GM10266 (cell line): ENCODE measurements at regions not wholly inside any gene's neighbourhood (a gene's known extent, or its start where the extent isn't known, plus 50 kb on each side); places are given as distances from the start of the nearest gene placed in this dataset.
"Not testable (repeated sequence)": the region's sequence is repeated elsewhere in the genome, so short reads cannot be mapped to it uniquely, and the experiment has no call there.

Experiments used
- DNase-seq: peaks from one replicate; pipeline ENCODE4 v3.0.0; 2012; ENCODE audit errors: extremely low spot score
- TF ChIP-seq, protein P1 (sequence below): IDR thresholded peaks from 2 replicates; pipeline ENCODE4 v1.5.1; 2012; ENCODE audit warnings: mild to moderate bottlenecking, low read depth; ENCODE audit not compliant: control insufficient read depth, insufficient read depth; ENCODE audit errors: missing control alignments

DNA sequence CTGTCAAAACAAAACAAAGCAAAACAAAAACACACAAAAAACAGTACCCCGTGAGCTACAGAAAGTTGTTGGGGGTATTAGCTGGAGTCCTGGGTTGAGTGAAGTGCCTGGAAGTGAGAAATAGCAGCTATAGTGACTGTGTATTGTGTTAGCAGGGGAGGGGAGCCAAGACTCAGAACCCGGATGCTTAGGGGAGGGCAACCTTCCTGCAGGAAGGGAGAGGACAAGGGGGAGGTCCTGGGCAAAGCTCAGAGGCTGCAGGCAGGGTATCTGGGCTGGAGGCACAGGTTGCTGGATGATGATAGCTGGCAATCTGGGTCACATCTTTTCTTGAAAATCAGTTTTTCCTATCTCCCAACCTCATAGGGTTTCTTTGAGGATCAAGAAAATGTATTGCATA, 75.8 kb upstream of the PARD3 start:
- DNase-seq: no peak

DNA sequence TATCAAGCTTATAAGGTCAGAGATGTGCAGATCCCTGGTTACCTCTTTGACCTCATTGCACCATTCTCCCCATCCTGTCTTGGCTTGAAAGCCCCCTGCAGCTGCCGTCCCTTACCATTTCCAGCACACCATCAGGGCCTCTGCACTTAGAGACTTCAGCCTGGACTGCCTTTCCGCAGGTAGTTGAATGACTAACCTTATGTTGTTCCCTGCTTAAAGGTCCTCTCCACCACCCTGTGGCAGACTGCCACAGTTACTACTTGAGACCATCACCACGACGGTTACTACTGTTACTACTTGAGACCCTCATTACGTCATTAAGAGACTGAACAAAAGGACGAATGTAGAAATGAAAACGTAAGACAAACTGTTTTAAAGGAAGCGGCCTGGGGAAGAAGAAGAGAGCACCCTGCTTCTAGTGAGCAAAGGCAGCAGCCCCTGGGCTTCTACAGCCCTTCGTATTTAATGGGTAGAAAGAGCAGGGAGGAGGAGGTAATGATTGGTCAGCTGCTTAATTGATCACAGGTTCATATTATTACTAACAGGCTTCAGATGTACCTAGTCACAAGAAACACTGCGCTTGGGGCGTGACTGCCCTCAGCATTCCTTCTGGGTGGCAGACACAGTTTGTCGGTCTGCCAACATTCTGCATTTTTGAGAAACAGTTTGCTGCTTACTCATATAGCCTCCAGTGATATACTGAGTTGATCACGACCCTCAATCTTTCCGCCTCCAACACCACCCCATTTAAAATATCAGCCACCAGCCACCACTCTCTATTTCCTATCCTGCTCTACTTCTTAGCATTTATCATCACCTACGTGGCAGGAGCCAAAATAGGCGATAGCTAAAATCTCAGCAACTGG, 74.1 kb upstream of the PARD3 start:
- DNase-seq: no peak
- TF ChIP-seq, protein P1, sequence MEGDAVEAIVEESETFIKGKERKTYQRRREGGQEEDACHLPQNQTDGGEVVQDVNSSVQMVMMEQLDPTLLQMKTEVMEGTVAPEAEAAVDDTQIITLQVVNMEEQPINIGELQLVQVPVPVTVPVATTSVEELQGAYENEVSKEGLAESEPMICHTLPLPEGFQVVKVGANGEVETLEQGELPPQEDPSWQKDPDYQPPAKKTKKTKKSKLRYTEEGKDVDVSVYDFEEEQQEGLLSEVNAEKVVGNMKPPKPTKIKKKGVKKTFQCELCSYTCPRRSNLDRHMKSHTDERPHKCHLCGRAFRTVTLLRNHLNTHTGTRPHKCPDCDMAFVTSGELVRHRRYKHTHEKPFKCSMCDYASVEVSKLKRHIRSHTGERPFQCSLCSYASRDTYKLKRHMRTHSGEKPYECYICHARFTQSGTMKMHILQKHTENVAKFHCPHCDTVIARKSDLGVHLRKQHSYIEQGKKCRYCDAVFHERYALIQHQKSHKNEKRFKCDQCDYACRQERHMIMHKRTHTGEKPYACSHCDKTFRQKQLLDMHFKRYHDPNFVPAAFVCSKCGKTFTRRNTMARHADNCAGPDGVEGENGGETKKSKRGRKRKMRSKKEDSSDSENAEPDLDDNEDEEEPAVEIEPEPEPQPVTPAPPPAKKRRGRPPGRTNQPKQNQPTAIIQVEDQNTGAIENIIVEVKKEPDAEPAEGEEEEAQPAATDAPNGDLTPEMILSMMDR: no peak

More for the DNA sequence above, 75.8 kb upstream of the PARD3 start:
- TF ChIP-seq, protein P1: no peak

DNA sequence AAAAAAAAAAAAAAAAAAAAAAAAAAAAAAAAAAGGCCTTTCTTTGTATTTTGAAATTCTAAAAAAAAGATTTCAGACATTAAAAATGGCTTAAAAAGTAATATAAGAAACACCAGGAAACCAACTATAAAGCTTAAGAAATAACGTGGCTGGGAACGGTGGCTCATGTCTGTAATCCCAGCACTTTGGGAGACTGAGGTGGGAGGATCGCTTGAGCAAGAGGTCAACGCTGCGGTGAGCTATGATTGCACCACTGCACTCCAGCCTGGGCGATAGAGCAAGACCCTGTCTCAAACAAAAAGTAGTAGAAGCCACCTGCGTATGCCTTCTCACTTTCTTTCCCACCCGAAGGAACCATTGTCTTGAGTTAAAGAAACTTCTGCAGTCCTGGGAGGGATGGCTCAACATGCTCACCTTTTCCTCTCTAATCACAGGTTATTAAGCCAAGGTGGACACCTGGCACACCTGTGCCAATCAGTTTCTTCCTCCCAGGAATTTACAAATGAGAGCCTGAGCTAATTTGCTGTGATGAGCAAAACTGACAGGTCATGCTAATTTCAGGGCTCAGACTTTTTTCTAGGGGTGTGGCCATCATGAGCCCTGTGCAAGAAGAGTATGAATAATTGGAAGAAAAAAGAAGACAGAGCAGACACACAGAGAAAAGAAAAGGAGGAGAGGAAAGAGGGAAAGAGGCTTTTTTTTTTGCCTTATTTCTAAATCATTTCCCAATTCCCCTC, 72.0 kb upstream of the PARD3 start:
- no peak for DNase-seq

DNA sequence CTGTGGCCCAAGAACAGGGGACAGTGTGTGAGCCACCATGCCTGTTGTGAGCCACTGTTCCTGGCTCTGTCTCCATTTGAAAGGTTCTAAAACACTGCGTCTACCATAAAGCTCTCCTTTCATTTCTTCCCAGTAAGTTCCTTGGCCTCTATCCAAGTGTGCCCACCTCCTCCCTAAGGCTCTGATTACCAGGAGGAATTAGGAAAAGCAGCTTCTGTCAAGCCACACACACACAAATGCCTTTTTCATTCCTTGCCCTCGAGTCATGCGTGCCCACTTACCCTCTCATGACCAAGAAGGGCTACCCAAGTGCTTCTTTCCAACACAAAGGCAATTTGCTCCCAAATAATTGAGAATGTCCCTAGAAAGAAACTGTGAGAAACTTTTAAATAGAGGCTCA, 70.8 kb upstream of the PARD3 start:
- no peak for DNase-seq
- TF ChIP-seq, protein P1: no peak

More for the DNA sequence above, 72.0 kb upstream of the PARD3 start:
- TF ChIP-seq, protein P1: no peak

DNA sequence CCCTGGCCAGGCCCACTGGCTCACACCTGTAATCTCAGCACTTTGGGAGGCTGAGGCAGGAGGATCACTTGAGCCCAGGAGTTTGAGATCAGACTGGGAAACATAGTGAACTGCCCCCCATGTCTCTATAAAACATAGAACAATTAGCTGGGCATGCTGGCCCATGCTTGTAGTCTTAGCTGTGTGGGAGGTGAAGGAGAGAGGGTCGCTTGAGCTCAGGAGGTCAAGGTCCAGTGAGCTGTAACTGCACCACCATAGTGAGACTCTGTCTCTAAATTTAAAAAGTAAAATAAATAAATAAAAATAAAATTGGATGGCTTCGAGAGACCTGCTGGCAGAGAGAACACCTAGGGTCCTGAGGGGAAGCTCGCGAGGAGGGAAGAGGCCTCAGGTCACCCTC, 69.9 kb upstream of the PARD3 start:
- TF ChIP-seq, protein P1: no peak
- DNase-seq: no peak

DNA sequence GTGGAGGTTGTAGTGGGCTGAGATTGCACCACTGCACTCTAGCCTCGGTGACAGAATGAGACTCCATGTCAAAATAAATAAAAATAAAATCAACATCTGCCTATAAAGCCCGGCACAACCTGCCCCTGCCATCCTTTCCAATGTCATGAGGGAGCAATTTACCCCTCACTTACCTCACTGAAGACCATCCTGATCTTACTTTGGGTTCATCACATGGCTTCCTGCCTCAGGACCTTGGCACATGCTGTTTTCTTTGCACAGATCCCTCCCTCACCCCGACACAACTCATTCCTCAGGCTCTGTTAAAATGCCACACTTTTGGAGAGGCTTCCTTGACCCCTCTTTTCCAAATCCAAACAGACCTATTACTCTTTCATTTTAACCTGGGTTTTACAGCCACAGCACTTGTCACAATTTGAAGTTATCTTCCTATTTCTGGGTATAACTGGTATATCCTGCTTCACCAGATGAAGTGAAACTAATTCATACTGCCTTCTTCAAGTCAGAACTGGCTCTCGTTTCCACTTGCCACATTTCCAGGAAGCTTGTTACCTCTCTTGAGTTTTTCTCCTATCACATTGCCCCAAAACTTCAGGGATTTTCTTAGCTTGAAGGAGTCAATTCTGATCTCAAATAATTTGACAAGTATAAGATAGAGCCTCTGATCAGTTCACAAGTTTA, 69.3 kb upstream of the PARD3 start:
- TF ChIP-seq, protein P1: no peak
- no peak for DNase-seq

DNA sequence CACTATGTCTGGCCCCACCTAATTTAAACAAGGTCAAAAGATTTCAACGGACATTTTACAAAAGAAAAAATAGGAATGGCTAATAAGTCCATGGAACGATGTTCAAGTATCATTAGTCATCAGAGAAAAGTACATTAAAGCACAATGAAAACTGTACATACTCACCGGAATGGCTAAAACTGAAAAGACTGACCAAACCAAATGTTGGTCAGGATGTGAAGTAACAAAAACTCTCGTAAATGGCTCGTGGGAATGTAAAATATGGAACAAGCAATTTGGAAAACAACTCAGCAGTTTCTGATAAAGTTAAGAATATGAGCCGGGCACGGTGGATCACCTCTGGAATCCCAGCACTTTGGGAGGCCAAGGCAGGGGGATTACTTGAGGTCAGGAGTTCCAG, 65.7 kb upstream of the PARD3 start:
- DNase-seq: no peak
- TF ChIP-seq, protein P1: no peak

DNA sequence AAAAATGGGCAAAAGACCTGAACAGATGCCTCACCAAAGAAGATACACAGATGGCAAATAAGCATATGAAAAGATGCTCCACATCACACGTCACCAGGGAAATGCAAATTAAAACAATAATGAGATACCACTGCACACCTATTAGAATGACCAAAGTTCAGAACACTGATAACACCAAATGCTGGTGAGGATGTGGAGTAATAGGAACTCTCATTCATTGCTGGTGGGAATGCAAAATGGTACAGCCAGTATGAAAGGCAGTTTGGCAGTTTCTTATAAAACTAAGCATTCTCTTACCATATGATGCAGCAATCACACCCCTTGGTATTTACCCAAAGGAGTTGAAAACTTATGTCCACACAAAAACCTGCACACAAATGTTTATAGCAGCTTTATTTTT, 63.6 kb upstream of the PARD3 start:
- DNase-seq: not testable (repeated sequence)
